Chondrocyte (in vitro differentiated cells): ENCODE measurements at regions not wholly inside any gene's neighbourhood (a gene's known extent, or its start where the extent isn't known, plus 50 kb on each side); places are given as distances from the start of the nearest gene placed in this dataset.

Experiments used
- DNase-seq: peaks from one replicate; pipeline ENCODE4 v3.0.0; 2021; ENCODE audit warnings: mixed read lengths, low spot score
- H3K27ac Mint-ChIP-seq: one replicate; pipeline ENCODE4 v1.8.0; 2021; ENCODE audit warnings: mild to moderate bottlenecking, moderate library complexity, mixed read lengths; ENCODE audit not compliant: unreplicated experiment
- H3K27me3 Mint-ChIP-seq: 2 replicates; pipeline ENCODE4 v1.8.0; 2021; ENCODE audit warnings: low read depth, mixed read lengths
- H3K36me3 Mint-ChIP-seq: 2 replicates; pipeline ENCODE4 v1.8.0; 2021; ENCODE audit warnings: low read depth, mixed read lengths
- H3K4me1 Mint-ChIP-seq: 2 replicates; pipeline ENCODE4 v1.8.0; 2021; ENCODE audit warnings: low read depth, mild to moderate bottlenecking, mixed read lengths
- H3K4me3 Mint-ChIP-seq: one replicate; pipeline ENCODE4 v1.8.0; 2021; ENCODE audit warnings: mild to moderate bottlenecking, moderate library complexity, mixed read lengths; ENCODE audit not compliant: unreplicated experiment
- H3K9me3 Mint-ChIP-seq: 2 replicates; pipeline ENCODE4 v1.8.0; 2021; ENCODE audit warnings: low read depth, mixed read lengths
- CTCF ChIP-seq: fragments of 200-600 bp; sonication (generic); IDR thresholded peaks from 2 replicates; pipeline ENCODE4 v1.5.0; 2021; ENCODE audit warnings: antibody characterized with exemption, mild to moderate bottlenecking, moderate library complexity

GRCh38 chr2:14321357-14321756 lies 311.2 kb upstream of the LRATD1 start:
- H3K27me3 Mint-ChIP-seq: no peaks in the 10 kb centered on the region
- no peak overlapping the region for H3K27ac Mint-ChIP-seq
- H3K4me3 Mint-ChIP-seq: no peak overlapping the region
- no peaks in the 10 kb centered on the region for H3K36me3 Mint-ChIP-seq
- no peak for TF ChIP-seq CTCF
- H3K4me1 Mint-ChIP-seq: no peaks in the 10 kb centered on the region
- no peak for DNase-seq
- peaks cover 4% of the 10 kb centered on the region for H3K9me3 Mint-ChIP-seq

GRCh38 chr2:14322306-14322705 lies 310.2 kb upstream of the LRATD1 start:
- TF ChIP-seq CTCF: no peak
- no peak overlapping the region for H3K27ac Mint-ChIP-seq
- no peaks in the 10 kb centered on the region for H3K36me3 Mint-ChIP-seq
- H3K27me3 Mint-ChIP-seq: no peaks in the 10 kb centered on the region
- no peak for DNase-seq
- peaks cover 2% of the 10 kb centered on the region for H3K9me3 Mint-ChIP-seq
- no peaks in the 10 kb centered on the region for H3K4me1 Mint-ChIP-seq
- no peak overlapping the region for H3K4me3 Mint-ChIP-seq

GRCh38 chr2:14324308-14324707 lies 308.2 kb upstream of the LRATD1 start:
- no peak for TF ChIP-seq CTCF

GRCh38 chr2:14330884-14331283 lies 301.6 kb upstream of the LRATD1 start:
- H3K4me1 Mint-ChIP-seq: no peaks in the 10 kb centered on the region
- H3K9me3 Mint-ChIP-seq: no peaks in the 10 kb centered on the region
- TF ChIP-seq CTCF: no peak
- no peaks in the 10 kb centered on the region for H3K36me3 Mint-ChIP-seq
- no peak overlapping the region for H3K27ac Mint-ChIP-seq
- H3K4me3 Mint-ChIP-seq: no peak overlapping the region
- peaks cover 10% of the 10 kb centered on the region for H3K27me3 Mint-ChIP-seq
- no peak for DNase-seq

More at GRCh38 chr2:14324308-14324707, 308.2 kb upstream of the LRATD1 start:
- no peak for DNase-seq
- Mint-ChIP-seq H3K27me3 (peaks cover 10% of the 10 kb centered on the region), H3K36me3 (no peaks in the 10 kb centered on the region), H3K4me1 (no peaks in the 10 kb centered on the region), H3K27ac (no peak overlapping the region), H3K4me3 (no peak overlapping the region), H3K9me3 (no peaks in the 10 kb centered on the region)

GRCh38 chr2:14336759-14337382 lies 295.6 kb upstream of the LRATD1 start:
- Mint-ChIP-seq H3K27me3 (no peaks in the 10 kb centered on the region), H3K27ac (no peak overlapping the region), H3K4me3 (no peak overlapping the region), H3K9me3 (no peaks in the 10 kb centered on the region), H3K4me1 (no peaks in the 10 kb centered on the region), H3K36me3 (no peaks in the 10 kb centered on the region)
- DNase-seq: no peak
- TF ChIP-seq CTCF: no peak
